H9 (cell line): ENCODE measurements at regions not wholly inside any gene's neighbourhood (a gene's known extent, or its start where the extent isn't known, plus 50 kb on each side); places are given as distances from the start of the nearest gene placed in this dataset.

Source experiments
- DNase-seq: peaks from one replicate; pipeline ENCODE4 v3.0.0-alpha.2; 2017
- H2AFZ ChIP-seq: one replicate; pipeline ENCODE4 v1.6.1; 2013; ENCODE audit warnings: mild to moderate bottlenecking, low read length, control low read depth, moderate library complexity
- H2AK5ac ChIP-seq: 2 replicates; pipeline ENCODE4 v1.6.1; 2013; ENCODE audit warnings: low read length, control low read depth, mixed read lengths; ENCODE audit not compliant: insufficient read length
- H2BK120ac ChIP-seq: one replicate; pipeline ENCODE4 v1.6.1; 2013; ENCODE audit warnings: low read depth, mild to moderate bottlenecking, low read length, control low read depth, inconsistent platforms; ENCODE audit not compliant: poor library complexity, severe bottlenecking
- H2BK12ac ChIP-seq: 2 replicates; pipeline ENCODE4 v1.6.1; 2013; ENCODE audit warnings: low read length, control low read depth, mixed read lengths, low read depth; ENCODE audit not compliant: insufficient read length
- H2BK15ac ChIP-seq: 2 replicates; pipeline ENCODE4 v1.6.1; 2013; ENCODE audit warnings: low read depth, low read length, control low read depth
- H2BK20ac ChIP-seq: one replicate; pipeline ENCODE4 v1.6.1; 2013; ENCODE audit warnings: low read depth, mild to moderate bottlenecking, low read length, control low read depth, inconsistent platforms; ENCODE audit not compliant: poor library complexity, severe bottlenecking
- H2BK5ac ChIP-seq: 2 replicates; pipeline ENCODE4 v1.6.1; 2013; ENCODE audit warnings: low read length, control low read depth, mixed read lengths; ENCODE audit not compliant: insufficient read length
- H3K14ac ChIP-seq: 2 replicates; pipeline ENCODE4 v1.6.1; 2013; ENCODE audit warnings: low read length, control low read depth; ENCODE audit not compliant: insufficient read depth
- H3K18ac ChIP-seq: 2 replicates; pipeline ENCODE4 v1.6.1; 2013; ENCODE audit warnings: low read depth, mild to moderate bottlenecking, mixed read lengths, low read length, control low read depth; ENCODE audit not compliant: insufficient read length
- H3K23ac ChIP-seq: 2 replicates; pipeline ENCODE4 v1.6.1; 2013; ENCODE audit warnings: low read length, control low read depth, mixed read lengths, low read depth; ENCODE audit not compliant: insufficient read length
- H3K23me2 ChIP-seq: 2 replicates; pipeline ENCODE4 v1.6.1; 2013; ENCODE audit warnings: low read depth, mild to moderate bottlenecking, mixed read lengths, low read length, control low read depth; ENCODE audit not compliant: insufficient read length, poor library complexity, severe bottlenecking
- H3K27ac ChIP-seq: 2 replicates; pipeline ENCODE4 v1.5.1; 2013; ENCODE audit warnings: low read length, control low read depth, mixed read lengths, low read depth; ENCODE audit not compliant: insufficient read length
- H3K27me3 ChIP-seq: 2 replicates; pipeline ENCODE4 v1.6.1; 2013; ENCODE audit warnings: low read length, control low read depth, inconsistent platforms; ENCODE audit not compliant: insufficient read depth
- H3K4ac ChIP-seq: 2 replicates; pipeline ENCODE4 v1.6.1; 2013; ENCODE audit warnings: low read depth, mild to moderate bottlenecking, control low read depth, inconsistent platforms, low read length, moderate library complexity
- H3K4me1 ChIP-seq: 2 replicates; pipeline ENCODE4 v1.6.1; 2013; ENCODE audit warnings: low read length, control low read depth, inconsistent platforms; ENCODE audit not compliant: insufficient read depth
- H3K4me2 ChIP-seq: 2 replicates; pipeline ENCODE4 v1.6.1; 2013; ENCODE audit warnings: low read length, control low read depth, mixed read lengths; ENCODE audit not compliant: insufficient read length, insufficient read depth
- H3K56ac ChIP-seq: 2 replicates; pipeline ENCODE4 v1.6.1; 2013; ENCODE audit warnings: low read depth, mild to moderate bottlenecking, mixed read lengths, low read length, control low read depth; ENCODE audit not compliant: insufficient read length
- H3K79me1 ChIP-seq: 2 replicates; pipeline ENCODE4 v1.6.1; 2013; ENCODE audit warnings: low read depth, mild to moderate bottlenecking, moderate library complexity, low read length, control low read depth, inconsistent platforms; ENCODE audit not compliant: insufficient read depth, poor library complexity, severe bottlenecking
- H3K79me2 ChIP-seq: 2 replicates; pipeline ENCODE4 v1.6.1; 2013; ENCODE audit warnings: low read length, control low read depth, inconsistent platforms; ENCODE audit not compliant: insufficient read depth
- H3K9ac ChIP-seq: 2 replicates; pipeline ENCODE4 v1.6.1; 2013; ENCODE audit warnings: low read length, control low read depth, mixed read lengths; ENCODE audit not compliant: insufficient read length; ENCODE audit errors: extremely low read depth
- H3K9me3 ChIP-seq: one replicate; pipeline ENCODE4 v1.6.1; 2013; ENCODE audit warnings: low read depth, low read length, inconsistent platforms; ENCODE audit not compliant: control insufficient read depth
- H3T11ph ChIP-seq: one replicate; pipeline ENCODE4 v1.6.1; 2013; ENCODE audit warnings: mild to moderate bottlenecking, low read length, control low read depth, inconsistent platforms
- H4K20me1 ChIP-seq: one replicate; pipeline ENCODE4 v1.6.1; 2013; ENCODE audit not compliant: control insufficient read depth, insufficient read length, insufficient read depth
- H4K5ac ChIP-seq: 2 replicates; pipeline ENCODE4 v1.6.1; 2013; ENCODE audit warnings: low read depth, mild to moderate bottlenecking, mixed read lengths, low read length, control low read depth; ENCODE audit not compliant: insufficient read length
- H4K8ac ChIP-seq: replicated peaks from 2 replicates; pipeline ENCODE4 v1.6.1; 2013; ENCODE audit warnings: low read length, control low read depth, mixed read lengths, low read depth; ENCODE audit not compliant: insufficient read length
- H4K91ac ChIP-seq: 2 replicates; pipeline ENCODE4 v1.6.1; 2013; ENCODE audit warnings: low read depth, mild to moderate bottlenecking, moderate library complexity, mixed read lengths, low read length, control low read depth; ENCODE audit not compliant: insufficient read length
- H3K27ac Mint-ChIP-seq, 3 experiments: 2 replicates in 2 of 3; 3 replicates in 1 of 3; pipeline ENCODE4 v1.8.0; 2020 to 2021; ENCODE audit warnings: mixed read lengths in 3 of 3, mild to moderate bottlenecking in 1 of 3, moderate library complexity in 1 of 3
- H3K27me3 Mint-ChIP-seq: 2 replicates; pipeline ENCODE4 v1.8.0; 2021; ENCODE audit warnings: low read depth, mild to moderate bottlenecking, moderate library complexity, mixed read lengths
- H3K36me3 Mint-ChIP-seq, 3 experiments: 2 replicates in 2 of 3; 3 replicates in 1 of 3; pipeline ENCODE4 v1.8.0; 2020 to 2021; ENCODE audit warnings: low read depth in 3 of 3, mixed read lengths in 3 of 3; ENCODE audit not compliant: insufficient read depth in 1 of 3
- H3K4me1 Mint-ChIP-seq, 2 experiments: 2 replicates each; pipeline ENCODE4 v1.8.0; 2020; ENCODE audit warnings: mixed read lengths in 2 of 2
- H3K4me3 Mint-ChIP-seq, 2 experiments: 2 replicates in 1 of 2; 3 replicates in 1 of 2; pipeline ENCODE4 v1.8.0; 2020 to 2021; ENCODE audit warnings: mild to moderate bottlenecking in 2 of 2, mixed read lengths in 2 of 2, moderate library complexity in 1 of 2
- H3K9me3 Mint-ChIP-seq, 2 experiments: 2 replicates in 1 of 2; 3 replicates in 1 of 2; pipeline ENCODE4 v1.8.0; 2020; ENCODE audit warnings: mild to moderate bottlenecking in 2 of 2, mixed read lengths in 2 of 2, moderate library complexity in 1 of 2
- WGBS: extraction: QIAGEN DNeasy Blood & Tissue Kit; methylation state at CpG from one replicate; pipeline ENCODE4 v1.1.7; 2013; ENCODE audit warnings: missing lambda C conversion rate, low lambda C conversion rate, mixed read lengths; ENCODE audit not compliant: insufficient read length; ENCODE audit errors: extremely low coverage; 5-methylcytosine and 5-hydroxymethylcytosine counted together
- TF ChIP-seq, protein P1 (sequence below): fragments of 200-600 bp; sonication (generic); conservative IDR thresholded peaks from 3 replicates; pipeline ENCODE4 v1.8.0; 2021; ENCODE audit warnings: antibody characterized with exemption, mild to moderate bottlenecking

DNA sequence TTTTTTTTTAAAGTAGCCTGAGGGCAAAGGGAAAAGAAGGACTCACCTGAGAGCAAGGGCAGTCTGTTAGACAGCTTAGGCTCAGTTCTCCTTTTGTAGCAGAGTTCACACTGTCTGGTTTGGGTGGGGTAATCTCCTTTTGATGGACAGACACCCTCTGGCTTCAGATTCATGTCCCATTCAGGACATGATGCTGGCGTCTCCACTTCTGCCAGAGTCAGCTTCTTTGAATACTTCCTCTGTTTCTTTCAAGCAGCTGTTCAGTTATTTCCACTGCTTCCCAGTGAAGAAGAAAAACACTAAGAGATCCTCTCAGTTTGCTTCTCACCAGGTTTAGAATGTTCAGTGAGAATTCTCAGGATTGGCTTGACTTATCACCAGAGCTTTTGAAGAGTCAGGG lies 79.0 kb upstream of the HSD17B12 start:
- Histone ChIP-seq H4K8ac (no peak overlapping the region), H3K4me2 (no peak overlapping the region), H2BK20ac (no peak overlapping the region), H2BK120ac (no peak overlapping the region), H3K18ac (no peak overlapping the region), H3K56ac (no peak overlapping the region), H3T11ph (no peak overlapping the region), H4K91ac (no peak overlapping the region), H3K23me2 (no peaks in the 10 kb centered on the region), H2BK12ac (no peak overlapping the region), H2BK15ac (no peak overlapping the region), H3K23ac (no peak overlapping the region), H3K79me2 (no peaks in the 10 kb centered on the region), H2AK5ac (no peak overlapping the region), H3K4ac (no peak overlapping the region), H3K27ac (no peak overlapping the region), H3K27me3 (no peaks in the 10 kb centered on the region), H3K4me1 (no peaks in the 10 kb centered on the region), H3K9me3 (no peaks in the 10 kb centered on the region), H3K79me1 (no peaks in the 10 kb centered on the region), H4K5ac (no peak overlapping the region), H2BK5ac (no peak overlapping the region), H2AFZ (no peak overlapping the region), H3K14ac (no peak overlapping the region), H3K9ac (no peak overlapping the region), H4K20me1 (no peaks in the 10 kb centered on the region)
- H3K4me3 Mint-ChIP-seq: no peak overlapping the region
- H3K9me3 Mint-ChIP-seq: no peaks in the 10 kb centered on the region
- peaks cover 37% of the 10 kb centered on the region for H3K27me3 Mint-ChIP-seq
- no CpG with 5 or more reads among the region's 1 CpG for WGBS
- no peak overlapping the region for H3K27ac Mint-ChIP-seq
- no peak for DNase-seq
- H3K36me3 Mint-ChIP-seq: no peaks in the 10 kb centered on the region
- TF ChIP-seq, protein P1, sequence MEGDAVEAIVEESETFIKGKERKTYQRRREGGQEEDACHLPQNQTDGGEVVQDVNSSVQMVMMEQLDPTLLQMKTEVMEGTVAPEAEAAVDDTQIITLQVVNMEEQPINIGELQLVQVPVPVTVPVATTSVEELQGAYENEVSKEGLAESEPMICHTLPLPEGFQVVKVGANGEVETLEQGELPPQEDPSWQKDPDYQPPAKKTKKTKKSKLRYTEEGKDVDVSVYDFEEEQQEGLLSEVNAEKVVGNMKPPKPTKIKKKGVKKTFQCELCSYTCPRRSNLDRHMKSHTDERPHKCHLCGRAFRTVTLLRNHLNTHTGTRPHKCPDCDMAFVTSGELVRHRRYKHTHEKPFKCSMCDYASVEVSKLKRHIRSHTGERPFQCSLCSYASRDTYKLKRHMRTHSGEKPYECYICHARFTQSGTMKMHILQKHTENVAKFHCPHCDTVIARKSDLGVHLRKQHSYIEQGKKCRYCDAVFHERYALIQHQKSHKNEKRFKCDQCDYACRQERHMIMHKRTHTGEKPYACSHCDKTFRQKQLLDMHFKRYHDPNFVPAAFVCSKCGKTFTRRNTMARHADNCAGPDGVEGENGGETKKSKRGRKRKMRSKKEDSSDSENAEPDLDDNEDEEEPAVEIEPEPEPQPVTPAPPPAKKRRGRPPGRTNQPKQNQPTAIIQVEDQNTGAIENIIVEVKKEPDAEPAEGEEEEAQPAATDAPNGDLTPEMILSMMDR: no peak
- H3K4me1 Mint-ChIP-seq: no peaks in the 10 kb centered on the region
